Gastroesophageal sphincter (tissue), 4 donors: ENCODE measurements at regions not wholly inside any gene's neighbourhood (a gene's known extent, or its start where the extent isn't known, plus 50 kb on each side); places are given as distances from the start of the nearest gene placed in this dataset.

ENCODE experiments used
- ATAC-seq: fragments of 150-250 bp; one replicate; pipeline ENCODE4 v1.9.1; 2016; ENCODE audit warnings: mild to moderate bottlenecking, moderate library complexity
- H3K27ac ChIP-seq, 4 donors: fragments of 200-600 bp; sonication (generic) in 3 of 4; 1 replicate in 3 of 4; 2 replicates in 1 of 4; pipeline ENCODE4 v1.5.1; 2016 to 2019
- H3K27me3 ChIP-seq: fragments of 200-600 bp; sonication (generic); one replicate; pipeline ENCODE4 v1.5.1; 2019
- H3K36me3 ChIP-seq, 2 donors: fragments of 200-600 bp; sonication (generic); one replicate each; pipeline ENCODE4 v1.5.1; 2019; ENCODE audit warnings: control low read depth in 1 of 2
- H3K4me1 ChIP-seq, 3 donors: fragments of 200-600 bp; sonication (generic); 1 replicate in 2 of 3; 2 replicates in 1 of 3; pipeline ENCODE4 v1.5.1; 2016 to 2019; ENCODE audit warnings: control low read depth in 2 of 3
- H3K4me3 ChIP-seq, 2 donors: fragments of 200-600 bp; sonication (generic); one replicate each; pipeline ENCODE4 v1.5.1; 2019; ENCODE audit warnings: mild to moderate bottlenecking in 1 of 2, moderate library complexity in 1 of 2
- H3K9me3 ChIP-seq, 3 donors: fragments of 200-600 bp; sonication (generic); one replicate each; pipeline ENCODE4 v1.5.1; 2017 to 2019; ENCODE audit warnings: control low read depth in 2 of 3
- CTCF ChIP-seq, 4 experiments: fragments of 200-600 bp in 2 of 4; fragments of 450-650 bp in 2 of 4; sonication (generic) in 1 of 4; IDR thresholded peaks; one replicate each; pipeline ENCODE4 v1.5.1; 2017 to 2019; ENCODE audit warnings: antibody characterized with exemption in 4 of 4, mild to moderate bottlenecking in 2 of 4, moderate library complexity in 2 of 4
- EP300 ChIP-seq: sonication (generic); formaldehyde crosslinking; IDR thresholded peaks from one replicate; pipeline ENCODE4 v1.6.1; 2017; ENCODE audit warnings: antibody characterized with exemption, mild to moderate bottlenecking
- POLR2A ChIP-seq, 2 donors: fragments of 450-650 bp; IDR thresholded peaks; one replicate each; pipeline ENCODE4 v1.6.1; 2017; ENCODE audit warnings: antibody characterized with exemption in 2 of 2, mild to moderate bottlenecking in 2 of 2, moderate library complexity in 1 of 2
- POLR2AphosphoS5 ChIP-seq: sonication (generic); formaldehyde crosslinking; IDR thresholded peaks from one replicate; pipeline ENCODE4 v1.6.1; 2017; ENCODE audit warnings: antibody characterized with exemption
- WGBS, 2 donors: methylation state at CpG; one replicate each; pipeline ENCODE4 v1.1.5; 2018; ENCODE audit warnings: low coverage in 1 of 2; 5-methylcytosine and 5-hydroxymethylcytosine counted together

GRCh38 chr6:44535446-44535845 is 147.9 kb downstream of the CDC5L start:
- H3K4me1 ChIP-seq: no peaks in the 10 kb centered on the region
- H3K36me3 ChIP-seq: no peaks in the 10 kb centered on the region
- 70 to 85% methylated on average over 4 to 6 of the region's 6 CpGs for WGBS, 2 donors
- no peak for TF ChIP-seq POLR2A (IDR thresholded peaks at IDR 0.05)
- no peak for TF ChIP-seq POLR2AphosphoS5
- TF ChIP-seq EP300: no peak
- no peak for TF ChIP-seq CTCF (IDR thresholded peaks at IDR 0.05)
- ATAC-seq: no peak
- H3K27ac ChIP-seq: no peak overlapping the region
- no peak overlapping the region for H3K4me3 ChIP-seq
- no peaks in the 10 kb centered on the region for H3K27me3 ChIP-seq
- no peaks in the 10 kb centered on the region for H3K9me3 ChIP-seq

DNA sequence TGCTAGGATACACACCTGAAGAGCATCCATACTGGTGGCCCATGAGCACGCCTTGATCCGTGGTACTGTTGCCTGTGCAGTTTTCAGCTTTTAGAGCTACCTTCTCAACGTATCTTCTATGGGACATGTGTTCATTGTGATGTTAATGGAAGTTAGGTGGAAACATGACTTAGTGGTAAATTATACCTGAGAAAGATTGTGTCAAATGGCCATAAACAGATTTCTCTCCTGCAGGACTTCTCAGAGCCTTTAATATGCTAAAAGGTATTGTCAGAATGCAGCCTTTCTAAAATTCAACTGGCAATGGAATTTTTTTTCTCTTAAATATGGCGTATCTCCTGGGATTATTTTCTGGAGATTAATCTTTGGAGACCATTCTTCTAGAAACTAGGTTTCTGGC is 148.5 kb downstream of the CDC5L start:
- no peaks in the 10 kb centered on the region for H3K27me3 ChIP-seq
- no peaks in the 10 kb centered on the region for H3K36me3 ChIP-seq
- no peak for ATAC-seq
- no peak for TF ChIP-seq CTCF (IDR thresholded peaks at IDR 0.05)
- no peak for TF ChIP-seq EP300
- no peak for TF ChIP-seq POLR2A (IDR thresholded peaks at IDR 0.05)
- no peak for TF ChIP-seq POLR2AphosphoS5
- H3K9me3 ChIP-seq: no peaks in the 10 kb centered on the region
- no peak overlapping the region for H3K4me3 ChIP-seq
- no peak overlapping the region for H3K27ac ChIP-seq
- H3K4me1 ChIP-seq: no peaks in the 10 kb centered on the region
- 92 to 100% methylated on average over 4 of the region's 4 CpGs for WGBS, 2 donors

GRCh38 chr6:44537306-44538049 is 150.0 kb downstream of the CDC5L start:
- Histone ChIP-seq H3K36me3 (no peaks in the 10 kb centered on the region), H3K9me3 (no peaks in the 10 kb centered on the region), H3K27me3 (no peaks in the 10 kb centered on the region), H3K4me1 (no peaks in the 10 kb centered on the region), H3K4me3 (no peak overlapping the region), H3K27ac (no peak overlapping the region)
- WGBS, 2 donors: 85 to 92% methylated on average over 8 to 10 of the region's 10 CpGs
- TF ChIP-seq POLR2A (IDR thresholded peaks at IDR 0.05) (no peak), EP300 (no peak), POLR2AphosphoS5 (no peak), CTCF (IDR thresholded peaks at IDR 0.05) (no peak)
- no peak for ATAC-seq

DNA sequence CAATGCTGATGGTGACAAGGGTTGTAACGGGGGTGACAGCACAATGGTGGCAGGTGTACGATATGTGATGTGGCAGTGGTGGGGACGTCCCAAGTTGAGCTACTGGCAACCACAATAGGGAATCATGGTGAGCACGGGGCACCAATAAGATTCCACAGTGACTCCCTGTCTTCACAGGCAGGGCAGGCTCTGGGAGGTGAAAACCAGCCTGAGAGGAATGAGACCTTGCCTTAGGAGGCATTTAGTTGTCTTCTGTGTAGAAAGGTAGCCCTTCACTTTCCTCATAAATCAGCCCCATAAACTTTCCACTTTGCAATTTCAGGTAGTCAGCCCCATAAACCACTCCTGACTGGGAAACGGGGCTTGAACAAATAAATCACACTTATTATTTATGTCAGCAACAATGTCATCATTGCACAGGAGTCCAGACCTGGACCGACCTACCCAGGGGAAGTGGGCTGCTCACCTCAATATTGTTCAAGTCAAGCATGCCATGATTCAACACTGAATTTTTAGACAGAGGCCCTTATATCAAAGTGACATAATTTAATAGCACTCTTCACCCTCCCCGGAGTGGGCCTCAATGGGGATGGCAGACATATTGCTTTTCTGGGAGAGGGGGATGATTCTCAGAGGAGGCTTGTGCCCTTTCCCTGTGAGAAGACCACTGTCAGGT is 150.8 kb downstream of the CDC5L start:
- TF ChIP-seq POLR2A (IDR thresholded peaks at IDR 0.05): no peak
- no peak for TF ChIP-seq CTCF (IDR thresholded peaks at IDR 0.05)
- no peak for TF ChIP-seq EP300
- TF ChIP-seq POLR2AphosphoS5: no peak
- H3K27me3 ChIP-seq: no peaks in the 10 kb centered on the region

DNA sequence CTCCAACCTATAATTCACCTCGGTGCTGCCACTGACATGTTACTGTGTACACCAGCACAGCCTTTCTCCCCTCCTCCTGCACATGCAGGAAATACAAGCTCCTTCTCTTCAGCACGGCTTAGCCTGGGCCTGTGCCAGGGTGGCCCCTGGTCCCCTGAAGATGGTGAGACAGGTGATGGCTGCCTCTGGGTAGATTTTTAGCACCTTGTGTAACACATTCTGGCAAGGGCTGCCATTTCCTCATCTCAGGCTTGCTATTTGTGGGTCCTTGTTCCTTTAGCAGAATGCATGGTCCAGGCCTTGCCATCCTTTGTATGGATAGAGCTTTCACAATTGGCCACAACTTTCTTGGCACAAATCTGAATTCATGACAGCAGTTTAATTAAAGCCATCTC is 151.3 kb downstream of the CDC5L start:
- H3K4me1 ChIP-seq: no peaks in the 10 kb centered on the region
- no peaks in the 10 kb centered on the region for H3K27me3 ChIP-seq
- H3K36me3 ChIP-seq: no peaks in the 10 kb centered on the region
- no peak overlapping the region for H3K27ac ChIP-seq
- no peak overlapping the region for H3K4me3 ChIP-seq
- no peak for ATAC-seq
- WGBS, 2 donors: 40 to 57% methylated on average over 1 to 2 of the region's 2 CpGs
- no peak for TF ChIP-seq CTCF (IDR thresholded peaks at IDR 0.05)
- TF ChIP-seq EP300: no peak
- no peak for TF ChIP-seq POLR2AphosphoS5
- no peak for TF ChIP-seq POLR2A (IDR thresholded peaks at IDR 0.05)
- H3K9me3 ChIP-seq: no peaks in the 10 kb centered on the region

More for the DNA sequence above, 150.8 kb downstream of the CDC5L start:
- Histone ChIP-seq H3K9me3 (no peaks in the 10 kb centered on the region), H3K4me1 (no peaks in the 10 kb centered on the region), H3K36me3 (no peaks in the 10 kb centered on the region), H3K27ac (no peak overlapping the region), H3K4me3 (no peak overlapping the region)
- 67 to 74% methylated on average over 5 to 6 of the region's 7 CpGs for WGBS, 2 donors
- ATAC-seq: no peak
